BJ (cell line): ENCODE measurements at regions not wholly inside any gene's neighbourhood (a gene's known extent, or its start where the extent isn't known, plus 50 kb on each side); places are given as distances from the start of the nearest gene placed in this dataset.

Experiments
- CTCF ChIA-PET: fragments of 350-600 bp; formaldehyde crosslinking; extraction: SDS; loops from one replicate; lab custom pipeline; 2021; ENCODE audit warnings: antibody characterized with exemption, inconsistent platforms; lab: Yijun Ruan, JAX
- POLR2A ChIA-PET: fragments of 300-600 bp; sonication (Branson Sonifier 250); formaldehyde crosslinking; extraction: SDS; loops from one replicate; lab custom pipeline; 2021; ENCODE audit warnings: antibody characterized with exemption; lab: Charles Lee
- DNase-seq: peaks from one replicate; pipeline ENCODE4 v3.0.0-alpha.2; 2011; ENCODE audit warnings: low read depth
- H3K27me3 ChIP-seq: 2 replicates; pipeline ENCODE4 v1.6.0; 2011; ENCODE audit warnings: low read length; ENCODE audit not compliant: control insufficient read depth, insufficient read depth
- H3K36me3 ChIP-seq: 2 replicates; pipeline ENCODE4 v1.5.1; 2011; ENCODE audit warnings: low read length; ENCODE audit not compliant: control insufficient read depth, insufficient read depth
- H3K4me3 ChIP-seq: 2 replicates; pipeline ENCODE4 v1.5.1; 2011; ENCODE audit warnings: low read depth, mild to moderate bottlenecking, control low read depth, low read length
- TF ChIP-seq, protein P1 (sequence below): IDR thresholded peaks from 2 replicates; pipeline ENCODE4 v1.5.1; 2011; ENCODE audit warnings: low read depth, mild to moderate bottlenecking, control low read depth, inconsistent platforms, low read length, moderate library complexity; ENCODE audit not compliant: insufficient read depth

DNA sequence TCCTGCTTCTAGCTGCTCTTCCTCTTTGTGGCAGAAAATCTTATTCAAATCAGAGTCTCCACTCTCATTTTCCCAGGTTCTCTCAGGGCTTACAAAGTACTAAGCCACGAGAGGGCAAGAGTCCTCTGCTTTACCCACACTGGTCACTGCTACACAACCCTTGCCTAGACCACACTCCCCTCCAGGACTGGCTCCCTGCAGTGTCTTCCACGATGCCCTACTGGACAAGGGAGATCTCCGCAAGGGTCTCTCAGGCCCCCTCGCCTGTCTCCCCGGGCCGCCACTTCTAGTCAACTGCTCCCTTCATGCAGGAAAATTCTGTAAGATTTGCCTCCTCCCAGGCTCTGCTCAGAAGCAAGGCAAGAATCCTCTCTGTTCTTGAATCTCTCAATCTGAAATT, 319.6 kb downstream of the RRAGC start:
- no peak for DNase-seq
- POLR2A ChIA-PET: no interaction called here
- CTCF ChIA-PET: no interaction called here

DNA sequence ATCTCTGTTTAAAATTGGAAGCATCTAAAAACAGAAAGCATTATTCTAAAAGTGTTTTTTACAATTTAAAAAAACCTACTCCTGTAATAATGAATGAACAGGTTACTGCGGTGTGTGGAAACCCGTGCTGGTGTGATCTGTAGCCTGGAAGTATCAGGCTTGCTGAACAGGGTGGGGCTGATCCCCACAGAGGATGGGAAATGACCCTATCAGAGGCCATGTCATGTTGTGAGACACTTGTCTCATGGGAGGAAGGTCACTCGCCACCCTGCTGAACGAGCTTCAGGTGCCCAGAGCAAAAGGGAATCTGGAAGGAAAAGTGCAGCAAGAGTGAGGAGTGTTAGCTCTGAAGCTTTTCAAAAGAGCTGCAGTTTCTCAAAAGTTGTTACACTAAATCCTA, 320.7 kb downstream of the RRAGC start:
- no peak for DNase-seq
- ChIA-PET CTCF (no interaction called here), POLR2A (no interaction called here)
- TF ChIP-seq, protein P1, sequence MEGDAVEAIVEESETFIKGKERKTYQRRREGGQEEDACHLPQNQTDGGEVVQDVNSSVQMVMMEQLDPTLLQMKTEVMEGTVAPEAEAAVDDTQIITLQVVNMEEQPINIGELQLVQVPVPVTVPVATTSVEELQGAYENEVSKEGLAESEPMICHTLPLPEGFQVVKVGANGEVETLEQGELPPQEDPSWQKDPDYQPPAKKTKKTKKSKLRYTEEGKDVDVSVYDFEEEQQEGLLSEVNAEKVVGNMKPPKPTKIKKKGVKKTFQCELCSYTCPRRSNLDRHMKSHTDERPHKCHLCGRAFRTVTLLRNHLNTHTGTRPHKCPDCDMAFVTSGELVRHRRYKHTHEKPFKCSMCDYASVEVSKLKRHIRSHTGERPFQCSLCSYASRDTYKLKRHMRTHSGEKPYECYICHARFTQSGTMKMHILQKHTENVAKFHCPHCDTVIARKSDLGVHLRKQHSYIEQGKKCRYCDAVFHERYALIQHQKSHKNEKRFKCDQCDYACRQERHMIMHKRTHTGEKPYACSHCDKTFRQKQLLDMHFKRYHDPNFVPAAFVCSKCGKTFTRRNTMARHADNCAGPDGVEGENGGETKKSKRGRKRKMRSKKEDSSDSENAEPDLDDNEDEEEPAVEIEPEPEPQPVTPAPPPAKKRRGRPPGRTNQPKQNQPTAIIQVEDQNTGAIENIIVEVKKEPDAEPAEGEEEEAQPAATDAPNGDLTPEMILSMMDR: no peak
- H3K4me3 ChIP-seq: no peak overlapping the region
- H3K27me3 ChIP-seq: no peaks in the 10 kb centered on the region
- H3K36me3 ChIP-seq: no peaks in the 10 kb centered on the region

More for the DNA sequence above, 319.6 kb downstream of the RRAGC start:
- Histone ChIP-seq H3K36me3 (no peaks in the 10 kb centered on the region), H3K4me3 (no peak overlapping the region), H3K27me3 (no peaks in the 10 kb centered on the region)
- TF ChIP-seq, protein P1: no peak

DNA sequence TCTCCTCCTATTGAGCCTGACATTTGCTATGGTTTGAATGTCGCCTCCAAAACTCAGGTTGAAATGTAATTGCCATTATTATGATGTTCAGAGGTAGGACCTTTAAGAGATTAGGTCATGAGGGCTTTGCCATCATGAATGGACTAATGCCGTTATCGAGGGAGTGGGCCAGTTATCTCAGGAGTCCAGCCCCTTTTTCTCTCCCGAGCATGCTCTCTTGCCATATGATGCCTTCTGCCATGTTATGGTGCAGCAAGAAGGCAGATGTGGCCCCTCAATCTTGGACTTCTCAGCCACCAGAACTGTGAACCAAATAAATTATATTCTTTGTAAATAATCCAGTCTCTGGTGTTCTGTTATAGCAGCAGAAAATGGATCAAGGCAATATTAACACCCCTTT, 323.5 kb downstream of the RRAGC start:
- Histone ChIP-seq H3K27me3 (no peaks in the 10 kb centered on the region), H3K36me3 (no peaks in the 10 kb centered on the region), H3K4me3 (no peak overlapping the region)
- DNase-seq: no peak
- CTCF ChIA-PET: interaction anchor here (0.6 kb wide), 1 partner anchor 281 kb away, joined by 3 read pairs; no protein-coding TSS in a partner anchor
- TF ChIP-seq, protein P1: no peak
- POLR2A ChIA-PET: no interaction called here

DNA sequence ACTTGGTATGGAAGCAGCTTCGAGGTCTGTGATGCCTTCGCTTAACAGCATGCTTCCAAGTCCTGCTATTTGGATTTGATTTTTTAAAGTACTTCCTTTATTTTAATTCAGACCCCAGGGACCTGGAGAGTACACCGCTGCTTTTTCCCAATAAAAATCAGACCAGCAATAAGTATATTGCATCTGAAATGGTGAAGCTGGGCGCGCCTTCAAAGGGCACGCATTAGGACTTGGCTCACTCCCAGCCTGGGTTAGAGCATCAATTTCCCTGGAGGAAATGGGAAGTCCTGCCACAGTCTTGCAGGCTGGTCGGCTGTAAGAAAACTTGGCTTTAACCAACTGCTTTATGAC, 325.1 kb downstream of the RRAGC start:
- POLR2A ChIA-PET: no interaction called here
- TF ChIP-seq, protein P1: no peak
- Histone ChIP-seq H3K4me3 (no peak overlapping the region), H3K36me3 (no peaks in the 10 kb centered on the region), H3K27me3 (no peaks in the 10 kb centered on the region)
- CTCF ChIA-PET: no interaction called here
- no peak for DNase-seq

DNA sequence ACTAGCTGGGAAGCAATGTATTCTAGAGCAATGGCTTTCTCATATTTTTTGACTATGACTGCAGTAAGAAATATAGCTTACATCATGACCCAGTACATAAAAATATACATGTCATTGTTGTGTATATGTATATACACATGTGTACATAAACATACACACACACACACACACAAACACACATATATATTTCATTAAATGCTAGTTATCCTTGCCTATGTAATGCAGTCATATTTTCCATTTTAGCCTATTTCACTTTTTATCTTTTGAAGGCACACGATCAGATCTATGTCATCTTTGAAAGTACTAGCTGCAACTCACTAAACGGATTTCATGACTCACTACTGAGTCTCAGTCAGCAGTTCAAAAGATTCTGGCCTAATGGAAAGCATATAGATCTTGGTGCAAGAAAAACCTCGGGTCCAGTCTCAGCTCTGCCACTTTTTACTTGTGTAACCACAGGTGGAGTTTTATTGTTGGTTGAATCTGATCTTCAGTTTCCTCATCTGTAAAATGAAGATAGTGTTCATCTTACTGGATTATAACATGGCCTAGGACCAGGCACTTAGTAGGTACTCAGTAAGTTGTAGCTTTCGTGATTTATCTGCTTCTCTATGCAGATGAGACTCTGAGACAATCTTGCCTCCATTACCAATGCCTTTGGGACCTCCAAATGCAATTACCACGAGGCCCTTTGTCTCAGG, 325.6 kb downstream of the RRAGC start:
- no peak for DNase-seq
- no peaks in the 10 kb centered on the region for H3K27me3 ChIP-seq
- TF ChIP-seq, protein P1: no peak
- ChIA-PET POLR2A (no interaction called here), CTCF (no interaction called here)
- no peak overlapping the region for H3K4me3 ChIP-seq
- no peaks in the 10 kb centered on the region for H3K36me3 ChIP-seq
